Lung (tissue), 11 donors: ENCODE measurements at regions not wholly inside any gene's neighbourhood (a gene's known extent, or its start where the extent isn't known, plus 50 kb on each side); places are given as distances from the start of the nearest gene placed in this dataset.

Experiments
- ATAC-seq: fragments of 200-7000 bp; cut with Tn5 transposase; one replicate; pipeline ENCODE4 v1.9.1; 2020; ENCODE audit warnings: moderate number of reproducible peaks; ENCODE audit not compliant: insufficient read depth, low FRiP score
- DNase-seq, 3 donors: peaks; one replicate each; pipeline ENCODE4 v3.0.0-alpha.2; 2013 to 2017
- H3K27ac ChIP-seq, 2 donors: one replicate each; pipeline ENCODE4 v1.5.1; 2013; ENCODE audit warnings: mild to moderate bottlenecking in 2 of 2, moderate library complexity in 2 of 2, control low read depth in 1 of 2, inconsistent platforms in 1 of 2, low read depth in 1 of 2, low read length in 1 of 2
- H3K27me3 ChIP-seq, 3 donors: one replicate each; pipeline ENCODE4 v1.5.1; 2013; ENCODE audit warnings: low read length in 2 of 3; ENCODE audit not compliant: control insufficient read depth in 3 of 3, insufficient read depth in 3 of 3
- H3K36me3 ChIP-seq, 4 donors: one replicate each; pipeline ENCODE4 v1.5.1; 2013; ENCODE audit warnings: low read length in 4 of 4, mild to moderate bottlenecking in 1 of 4, moderate library complexity in 1 of 4; ENCODE audit not compliant: control insufficient read depth in 4 of 4, insufficient read depth in 4 of 4
- H3K4me1 ChIP-seq, 5 donors: one replicate each; pipeline ENCODE4 v1.5.1; 2013; ENCODE audit warnings: low read length in 5 of 5, mild to moderate bottlenecking in 2 of 5, moderate library complexity in 1 of 5; ENCODE audit not compliant: control insufficient read depth in 5 of 5, insufficient read depth in 5 of 5
- H3K4me3 ChIP-seq: one replicate; pipeline ENCODE4 v1.5.1; 2013; ENCODE audit warnings: mild to moderate bottlenecking, control low read depth, moderate library complexity
- H3K9ac ChIP-seq, 2 donors: one replicate each; pipeline ENCODE4 v1.5.1; 2013; ENCODE audit warnings: low read length in 2 of 2, control low read depth in 1 of 2; ENCODE audit not compliant: insufficient read depth in 1 of 2
- H3K9me3 ChIP-seq, 4 donors: one replicate each; pipeline ENCODE4 v1.5.1; 2013; ENCODE audit warnings: low read length in 3 of 4, mild to moderate bottlenecking in 1 of 4, moderate library complexity in 1 of 4; ENCODE audit not compliant: control insufficient read depth in 4 of 4, insufficient read depth in 3 of 4
- CTCF ChIP-seq: IDR thresholded peaks from 2 replicates; pipeline ENCODE4 v1.5.1; 2012; ENCODE audit warnings: mild to moderate bottlenecking; ENCODE audit errors: control extremely low read depth, extremely low read depth
- WGBS, 2 donors: extraction: QIAGEN DNeasy Blood & Tissue Kit; methylation state at CpG; one replicate each; pipeline ENCODE4 v1.1.7; 2013; 5-methylcytosine and 5-hydroxymethylcytosine counted together
- donor health status: control.
- donor health status: control.
- donor health status: Bipolar disorder and iron deficiency.
- donor health status: healthy.
- donor health status: DM: yes; HTN: yes; CAD: no.

GRCh38 chr6:85747666-85748065 is 105.0 kb upstream of the SYNCRIP start:
- H3K9me3 ChIP-seq: peaks cover 0 to 2% (median 0%) of the 10 kb centered on the region in 4 donors
- H3K9ac ChIP-seq: no peak overlapping the region
- DNase-seq: peak in 2 of 3 donors; percentile 26 to 63
- no peak overlapping the region for H3K4me3 ChIP-seq
- no peak overlapping the region for H3K27ac ChIP-seq
- H3K4me1 ChIP-seq: peaks cover 0 to 2% (median 0%) of the 10 kb centered on the region in 5 donors
- WGBS, 2 donors: 50 to 77% methylated on average over 1 of the region's 1 CpG
- H3K36me3 ChIP-seq: no peaks in the 10 kb centered on the region
- peak; percentile 75 for ATAC-seq
- no peaks in the 10 kb centered on the region for H3K27me3 ChIP-seq
- no peak for TF ChIP-seq CTCF

- Histone ChIP-seq H3K9me3 (peaks cover 0 to 2% (median 0%) of the 10 kb centered on the region in 4 donors), H3K36me3 (no peaks in the 10 kb centered on the region), H3K4me3 (no peak overlapping the region), H3K4me1 (peaks cover 0 to 2% (median 0%) of the 10 kb centered on the region in 5 donors), H3K9ac (no peak overlapping the region), H3K27me3 (no peaks in the 10 kb centered on the region), H3K27ac (no peak overlapping the region)
- DNase-seq (no peak), ATAC-seq (no peak)
- no peak for TF ChIP-seq CTCF
Measured at GRCh38 chr6:85747093-85747492, 104.4 kb upstream of the SYNCRIP start.

- ATAC-seq (no peak), DNase-seq (no peak)
- H3K4me1 ChIP-seq: peaks cover 0 to 2% (median 0%) of the 10 kb centered on the region in 5 donors
- H3K36me3 ChIP-seq: no peaks in the 10 kb centered on the region
- no peak overlapping the region for H3K27ac ChIP-seq
- no peak overlapping the region for H3K9ac ChIP-seq
- H3K9me3 ChIP-seq: peaks cover 0 to 2% (median 0%) of the 10 kb centered on the region in 4 donors
- H3K27me3 ChIP-seq: no peaks in the 10 kb centered on the region
- H3K4me3 ChIP-seq: no peak overlapping the region
- no peak for TF ChIP-seq CTCF
- 84 to 85% methylated on average over 4 of the region's 4 CpGs for WGBS, 2 donors
Measured at GRCh38 chr6:85744433-85744970, 101.8 kb upstream of the SYNCRIP start.

- no peak for ATAC-seq
- Histone ChIP-seq H3K27ac (no peak overlapping the region), H3K4me3 (no peak overlapping the region), H3K4me1 (no peaks in the 10 kb centered on the region), H3K9ac (no peak overlapping the region), H3K27me3 (no peaks in the 10 kb centered on the region), H3K9me3 (no peaks in the 10 kb centered on the region), H3K36me3 (no peaks in the 10 kb centered on the region)
- DNase-seq: no peak
- no peak for TF ChIP-seq CTCF
Measured at GRCh38 chr6:85726206-85726605, 83.5 kb upstream of the SYNCRIP start.
